ENCODE measurements at regions not wholly inside any gene's neighbourhood (a gene's known extent, or its start where the extent isn't known, plus 50 kb on each side); places are given as distances from the start of the nearest gene placed in this dataset.

DNA sequence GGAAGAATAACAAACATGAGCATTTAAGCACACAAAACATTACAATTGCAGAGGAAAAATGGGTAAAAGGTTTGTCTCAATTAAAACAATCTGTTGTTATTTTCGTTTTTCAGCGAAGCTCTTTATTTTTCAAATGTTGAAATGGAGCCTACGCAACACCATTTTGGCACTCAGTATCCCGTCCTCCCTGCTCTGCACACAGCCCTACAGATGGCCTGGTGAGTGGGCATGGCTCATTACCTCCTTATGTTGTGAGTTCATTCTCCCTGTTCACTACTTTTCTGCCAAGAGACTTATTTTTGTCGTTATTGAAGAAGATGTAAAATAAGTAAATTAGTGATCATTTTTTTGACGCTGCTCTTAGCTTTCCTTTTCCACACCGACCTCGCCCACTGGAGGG, 167.8 kb upstream of the CXCL12 start:
- no peaks in the 10 kb centered on the region for H3K4me1 ChIP-seq
- TF ChIP-seq Cebpa-rat (IDR thresholded peaks at IDR 0.05): no peak
- H4K20me1 ChIP-seq: no peaks in the 10 kb centered on the region
- no peaks in the 10 kb centered on the region for H3K27me3 ChIP-seq
- peaks cover 18% of the 10 kb centered on the region for H3K9me3 ChIP-seq
- no peak overlapping the region for H3K9ac ChIP-seq
- no peaks in the 10 kb centered on the region for H3K36me3 ChIP-seq
- no peak overlapping the region for H3K27ac ChIP-seq
- no peak overlapping the region for H3K4me2 ChIP-seq
- H3K4me3 ChIP-seq: no peak overlapping the region

DNA sequence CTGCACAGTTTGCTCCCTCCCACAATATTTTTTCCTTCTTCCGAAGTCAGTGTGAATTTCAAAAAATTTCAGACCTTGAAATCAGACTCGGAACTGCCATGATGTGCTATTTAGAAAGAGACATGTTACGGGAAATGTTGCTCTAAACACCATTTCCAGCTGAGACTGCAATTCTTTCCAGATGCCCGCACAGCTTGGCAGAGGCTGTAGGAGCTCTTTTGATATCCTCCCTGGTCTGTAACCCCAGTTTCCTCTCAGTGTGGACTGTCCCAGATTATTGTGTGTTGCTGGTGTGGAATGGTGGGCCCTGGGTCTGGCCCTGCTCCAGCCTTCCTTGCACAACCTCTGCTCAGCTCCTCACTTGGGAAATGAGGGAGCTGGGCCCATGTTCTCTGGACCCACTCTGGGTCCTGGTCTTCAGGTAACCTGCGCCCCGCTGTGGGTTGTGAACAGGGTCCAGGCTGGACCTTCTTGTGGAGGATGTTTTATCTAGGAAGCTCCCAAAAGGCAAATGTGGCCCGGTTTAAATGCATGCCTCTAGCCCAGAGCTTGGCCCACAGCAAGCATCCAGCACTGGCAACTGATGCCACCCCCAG, 172.8 kb upstream of the CXCL12 start:
- H3K4me3 ChIP-seq: no peak overlapping the region
- no peaks in the 10 kb centered on the region for H3K27me3 ChIP-seq
- no peak overlapping the region for H3K9ac ChIP-seq
- no peaks in the 10 kb centered on the region for H4K20me1 ChIP-seq
- H3K27ac ChIP-seq: no peak overlapping the region
- no peaks in the 10 kb centered on the region for H3K36me3 ChIP-seq
- H3K9me3 ChIP-seq: no peaks in the 10 kb centered on the region
- H3K4me1 ChIP-seq: no peaks in the 10 kb centered on the region
- no peak for TF ChIP-seq Cebpa-rat (IDR thresholded peaks at IDR 0.05)
- H3K4me2 ChIP-seq: no peak overlapping the region

DNA sequence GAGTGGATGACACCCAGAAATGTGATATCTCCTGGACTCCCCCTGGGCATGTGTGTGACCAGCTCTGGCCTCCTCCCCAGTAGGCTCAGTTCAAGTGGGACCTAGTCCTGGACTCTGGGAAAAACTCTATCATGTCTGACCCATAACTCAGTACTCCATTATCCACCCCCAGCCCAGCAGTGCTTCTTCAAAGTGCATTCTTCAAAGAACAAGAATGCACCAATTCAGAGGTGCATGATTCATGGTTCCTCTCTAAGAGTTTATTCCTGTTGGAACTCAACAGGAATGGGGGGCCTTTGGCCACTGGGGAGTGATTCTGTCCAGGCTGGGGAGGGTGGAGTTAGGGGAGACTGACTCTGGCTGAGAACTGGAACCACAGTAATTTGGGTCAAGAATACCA, 173.6 kb upstream of the CXCL12 start:
- H3K4me3 ChIP-seq: no peak overlapping the region
- no peak for TF ChIP-seq Cebpa-rat (IDR thresholded peaks at IDR 0.05)
- H3K9ac ChIP-seq: no peak overlapping the region
- H3K36me3 ChIP-seq: no peaks in the 10 kb centered on the region
- no peaks in the 10 kb centered on the region for H3K4me1 ChIP-seq
- H4K20me1 ChIP-seq: no peaks in the 10 kb centered on the region
- H3K27ac ChIP-seq: no peak overlapping the region
- no peaks in the 10 kb centered on the region for H3K27me3 ChIP-seq
- H3K9me3 ChIP-seq: no peaks in the 10 kb centered on the region
- no peak overlapping the region for H3K4me2 ChIP-seq

DNA sequence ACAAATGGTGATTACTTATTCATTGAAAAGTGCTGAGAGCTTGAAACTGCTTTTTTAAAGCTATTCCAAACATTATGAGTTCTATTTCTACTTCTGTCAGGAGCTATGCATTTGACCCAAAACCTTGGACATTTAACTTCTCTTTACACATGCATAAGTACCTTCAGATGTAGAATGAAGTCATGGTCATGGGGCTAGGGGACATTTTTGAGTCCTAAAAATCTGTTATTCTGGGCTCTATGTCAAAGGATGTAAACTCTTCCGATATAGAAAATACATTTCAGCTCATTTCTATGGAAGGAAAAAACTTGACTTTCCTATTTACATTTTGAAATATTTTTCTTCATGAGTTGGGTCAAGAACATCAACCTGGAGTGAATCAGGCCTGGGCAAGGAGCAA, 179.5 kb upstream of the CXCL12 start:
- Histone ChIP-seq H3K9me3 (no peaks in the 10 kb centered on the region), H4K20me1 (no peaks in the 10 kb centered on the region), H3K4me2 (no peak overlapping the region), H3K27ac (no peak overlapping the region), H3K4me1 (no peaks in the 10 kb centered on the region), H3K27me3 (no peaks in the 10 kb centered on the region), H3K36me3 (no peaks in the 10 kb centered on the region), H3K9ac (no peak overlapping the region), H3K4me3 (no peak overlapping the region)
- TF ChIP-seq Cebpa-rat (IDR thresholded peaks at IDR 0.05): no peak

GRCh38 chr10:44564790-44565189, 179.9 kb upstream of the CXCL12 start:
- no peak for TF ChIP-seq Cebpa-rat (IDR thresholded peaks at IDR 0.05)
- no peaks in the 10 kb centered on the region for H3K4me1 ChIP-seq
- H3K9ac ChIP-seq: no peak overlapping the region
- H4K20me1 ChIP-seq: no peaks in the 10 kb centered on the region
- H3K9me3 ChIP-seq: no peaks in the 10 kb centered on the region
- H3K4me2 ChIP-seq: no peak overlapping the region
- no peak overlapping the region for H3K27ac ChIP-seq
- no peak overlapping the region for H3K4me3 ChIP-seq
- no peaks in the 10 kb centered on the region for H3K27me3 ChIP-seq
- H3K36me3 ChIP-seq: no peaks in the 10 kb centered on the region

- H3K4me3 ChIP-seq: no peak overlapping the region
- no peak overlapping the region for H3K9ac ChIP-seq
- no peaks in the 10 kb centered on the region for H3K4me1 ChIP-seq
- no peak overlapping the region for H3K4me2 ChIP-seq
- H3K9me3 ChIP-seq: no peaks in the 10 kb centered on the region
- no peak for TF ChIP-seq Cebpa-rat (IDR thresholded peaks at IDR 0.05)
- H3K27me3 ChIP-seq: no peaks in the 10 kb centered on the region
- no peaks in the 10 kb centered on the region for H4K20me1 ChIP-seq
- H3K36me3 ChIP-seq: no peaks in the 10 kb centered on the region
- no peak overlapping the region for H3K27ac ChIP-seq
Observed at GRCh38 chr10:44566786-44567185, 181.9 kb upstream of the CXCL12 start.

DNA sequence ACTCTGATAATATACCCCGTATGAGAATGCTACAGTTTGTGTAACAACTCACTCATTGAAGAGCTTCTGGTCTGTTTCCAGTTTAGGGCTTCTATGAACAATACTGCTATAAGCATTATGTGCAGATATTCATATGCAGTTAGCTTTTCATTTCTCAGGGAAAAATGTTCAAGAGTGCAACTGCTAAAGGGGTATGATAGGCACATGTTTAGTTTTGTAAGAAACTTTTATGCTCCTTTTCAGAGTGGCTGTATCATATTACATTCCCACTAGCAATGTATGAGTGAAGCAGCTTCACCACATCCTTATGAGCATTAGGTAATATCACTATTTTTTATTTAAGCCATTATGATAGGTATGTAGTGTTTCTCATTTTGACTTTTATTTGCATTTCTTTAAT, 182.6 kb upstream of the CXCL12 start:
- H3K4me2 ChIP-seq: no peak overlapping the region
- no peak for TF ChIP-seq Cebpa-rat (IDR thresholded peaks at IDR 0.05)
- H3K4me3 ChIP-seq: no peak overlapping the region
- no peaks in the 10 kb centered on the region for H3K36me3 ChIP-seq
- no peaks in the 10 kb centered on the region for H3K9me3 ChIP-seq
- H3K9ac ChIP-seq: no peak overlapping the region
- H3K27ac ChIP-seq: no peak overlapping the region
- H4K20me1 ChIP-seq: no peaks in the 10 kb centered on the region
- no peaks in the 10 kb centered on the region for H3K4me1 ChIP-seq
- H3K27me3 ChIP-seq: no peaks in the 10 kb centered on the region

- Histone ChIP-seq H3K4me2 (no peak overlapping the region), H3K27ac (no peak overlapping the region), H3K36me3 (no peaks in the 10 kb centered on the region)
Observed at GRCh38 chr10:44569193-44570091, 184.5 kb upstream of the CXCL12 start.

GRCh38 chr10:44571701-44572100, 186.8 kb upstream of the CXCL12 start:
- no peaks in the 10 kb centered on the region for H3K9me3 ChIP-seq
- TF ChIP-seq Cebpa-rat (IDR thresholded peaks at IDR 0.05): no peak
- no peaks in the 10 kb centered on the region for H3K36me3 ChIP-seq
- H3K4me3 ChIP-seq: no peak overlapping the region
- no peak overlapping the region for H3K27ac ChIP-seq
- no peaks in the 10 kb centered on the region for H3K4me1 ChIP-seq
- H3K27me3 ChIP-seq: no peaks in the 10 kb centered on the region
- H3K9ac ChIP-seq: no peak overlapping the region
- H3K4me2 ChIP-seq: no peak overlapping the region
- no peaks in the 10 kb centered on the region for H4K20me1 ChIP-seq

More at GRCh38 chr10:44569193-44570091, 184.5 kb upstream of the CXCL12 start:
- Histone ChIP-seq H3K27me3 (no peaks in the 10 kb centered on the region), H3K9ac (no peak overlapping the region), H3K9me3 (no peaks in the 10 kb centered on the region), H3K4me3 (no peak overlapping the region), H3K4me1 (no peaks in the 10 kb centered on the region), H4K20me1 (no peaks in the 10 kb centered on the region)
- no peak for TF ChIP-seq Cebpa-rat (IDR thresholded peaks at IDR 0.05)

DNA sequence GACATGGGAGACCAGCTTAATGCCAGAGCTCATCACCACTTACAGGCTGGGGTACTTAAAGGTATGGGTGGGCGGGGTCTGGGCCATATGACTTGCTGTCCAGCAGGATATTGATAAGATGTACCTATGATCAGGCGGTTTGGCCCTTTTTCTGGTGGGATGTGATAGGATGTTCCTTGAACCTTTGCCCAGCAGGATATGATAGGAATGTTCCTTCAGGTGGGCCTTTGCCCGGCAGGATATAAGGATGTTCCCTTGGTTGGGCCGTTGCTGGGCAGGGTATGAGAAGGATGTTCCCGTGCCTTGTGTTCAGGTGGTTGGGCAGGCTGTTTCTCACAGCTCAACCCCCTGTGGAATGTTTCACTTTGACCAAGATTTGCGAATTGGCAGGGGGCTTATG, 187.2 kb upstream of the CXCL12 start:
- Histone ChIP-seq H3K9ac (no peak overlapping the region), H3K4me3 (no peak overlapping the region), H3K36me3 (no peaks in the 10 kb centered on the region), H3K9me3 (no peaks in the 10 kb centered on the region), H3K4me1 (no peaks in the 10 kb centered on the region), H3K4me2 (no peak overlapping the region), H4K20me1 (no peaks in the 10 kb centered on the region), H3K27ac (no peak overlapping the region), H3K27me3 (no peaks in the 10 kb centered on the region)
- TF ChIP-seq Cebpa-rat (IDR thresholded peaks at IDR 0.05): no peak

Measured in BLaER1 (cell line).